ENCODE measurements at regions not wholly inside any gene's neighbourhood (a gene's known extent, or its start where the extent isn't known, plus 50 kb on each side); places are given as distances from the start of the nearest gene placed in this dataset.
"Not testable (repeated sequence)": the region's sequence is repeated elsewhere in the genome, so short reads cannot be mapped to it uniquely, and the experiment has no call there.

GRCh38 chr14:49965068-49965651 lies 72.3 kb downstream of the ARF6 start:
- TF ChIP-seq, protein P1, sequence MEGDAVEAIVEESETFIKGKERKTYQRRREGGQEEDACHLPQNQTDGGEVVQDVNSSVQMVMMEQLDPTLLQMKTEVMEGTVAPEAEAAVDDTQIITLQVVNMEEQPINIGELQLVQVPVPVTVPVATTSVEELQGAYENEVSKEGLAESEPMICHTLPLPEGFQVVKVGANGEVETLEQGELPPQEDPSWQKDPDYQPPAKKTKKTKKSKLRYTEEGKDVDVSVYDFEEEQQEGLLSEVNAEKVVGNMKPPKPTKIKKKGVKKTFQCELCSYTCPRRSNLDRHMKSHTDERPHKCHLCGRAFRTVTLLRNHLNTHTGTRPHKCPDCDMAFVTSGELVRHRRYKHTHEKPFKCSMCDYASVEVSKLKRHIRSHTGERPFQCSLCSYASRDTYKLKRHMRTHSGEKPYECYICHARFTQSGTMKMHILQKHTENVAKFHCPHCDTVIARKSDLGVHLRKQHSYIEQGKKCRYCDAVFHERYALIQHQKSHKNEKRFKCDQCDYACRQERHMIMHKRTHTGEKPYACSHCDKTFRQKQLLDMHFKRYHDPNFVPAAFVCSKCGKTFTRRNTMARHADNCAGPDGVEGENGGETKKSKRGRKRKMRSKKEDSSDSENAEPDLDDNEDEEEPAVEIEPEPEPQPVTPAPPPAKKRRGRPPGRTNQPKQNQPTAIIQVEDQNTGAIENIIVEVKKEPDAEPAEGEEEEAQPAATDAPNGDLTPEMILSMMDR (IDR thresholded peaks at IDR 0.05) = not testable (repeated sequence)
- not testable (repeated sequence) for TF ChIP-seq POLR2A (IDR thresholded peaks at IDR 0.05)
